HCT116 (cell line): ENCODE measurements at regions not wholly inside any gene's neighbourhood (a gene's known extent, or its start where the extent isn't known, plus 50 kb on each side); places are given as distances from the start of the nearest gene placed in this dataset.

Source experiments
- POLR2A ChIP-seq: IDR thresholded peaks from 2 replicates; pipeline ENCODE4 v1.7.0; 2011; ENCODE audit warnings: borderline replicate concordance; ENCODE audit not compliant: insufficient read depth, insufficient read length; ENCODE audit errors: extremely low read depth
- TCF7L2 ChIP-seq: IDR thresholded peaks from 2 replicates; pipeline ENCODE4 v1.7.0; 2011; ENCODE audit warnings: borderline replicate concordance, inconsistent platforms; ENCODE audit not compliant: insufficient read depth, insufficient read length; ENCODE audit errors: extremely low read depth

GRCh38 chr5:165673499-165673898, 2168.1 kb downstream of the MAT2B start:
- TF ChIP-seq POLR2A (no peak), TCF7L2 (no peak)
